ENCODE measurements at regions not wholly inside any gene's neighbourhood (a gene's known extent, or its start where the extent isn't known, plus 50 kb on each side); places are given as distances from the start of the nearest gene placed in this dataset.

GRCh38 chr3:127461286-127461910 is 129.1 kb downstream of the TPRA1 start:
- TF ChIP-seq, protein P1, sequence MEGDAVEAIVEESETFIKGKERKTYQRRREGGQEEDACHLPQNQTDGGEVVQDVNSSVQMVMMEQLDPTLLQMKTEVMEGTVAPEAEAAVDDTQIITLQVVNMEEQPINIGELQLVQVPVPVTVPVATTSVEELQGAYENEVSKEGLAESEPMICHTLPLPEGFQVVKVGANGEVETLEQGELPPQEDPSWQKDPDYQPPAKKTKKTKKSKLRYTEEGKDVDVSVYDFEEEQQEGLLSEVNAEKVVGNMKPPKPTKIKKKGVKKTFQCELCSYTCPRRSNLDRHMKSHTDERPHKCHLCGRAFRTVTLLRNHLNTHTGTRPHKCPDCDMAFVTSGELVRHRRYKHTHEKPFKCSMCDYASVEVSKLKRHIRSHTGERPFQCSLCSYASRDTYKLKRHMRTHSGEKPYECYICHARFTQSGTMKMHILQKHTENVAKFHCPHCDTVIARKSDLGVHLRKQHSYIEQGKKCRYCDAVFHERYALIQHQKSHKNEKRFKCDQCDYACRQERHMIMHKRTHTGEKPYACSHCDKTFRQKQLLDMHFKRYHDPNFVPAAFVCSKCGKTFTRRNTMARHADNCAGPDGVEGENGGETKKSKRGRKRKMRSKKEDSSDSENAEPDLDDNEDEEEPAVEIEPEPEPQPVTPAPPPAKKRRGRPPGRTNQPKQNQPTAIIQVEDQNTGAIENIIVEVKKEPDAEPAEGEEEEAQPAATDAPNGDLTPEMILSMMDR (IDR thresholded peaks at IDR 0.05; ENCODE audit: low read length): no peak
- TF ChIP-seq EZH2 (IDR thresholded peaks at IDR 0.05; ENCODE audit: borderline replicate concordance, low read length): no peak
- H3K4me2 ChIP-seq (ENCODE audit: low read length): no peak overlapping the region

GRCh38 chr3:127459891-127460290 is 130.6 kb downstream of the TPRA1 start:
- no peak overlapping the region for H3K9ac ChIP-seq (ENCODE audit: low read length)
- no peak overlapping the region for H3K4me2 ChIP-seq (ENCODE audit: low read length)
- H3K4me3 ChIP-seq (ENCODE audit: low read depth, low read length, poor library complexity, severe bottlenecking): no peak overlapping the region
- H3K9me2 ChIP-seq (ENCODE audit: low read depth, low read length): no peaks in the 10 kb centered on the region
- H3K9me3 ChIP-seq (ENCODE audit: low read length): no peaks in the 10 kb centered on the region
- H3K4me1 ChIP-seq (ENCODE audit: insufficient read depth, low read length, severe bottlenecking): no peaks in the 10 kb centered on the region
- H3F3A ChIP-seq (ENCODE audit: insufficient read depth, low read length): no peaks in the 10 kb centered on the region
- H4K20me1 ChIP-seq (ENCODE audit: insufficient read depth, low read length): no peaks in the 10 kb centered on the region
- H2AFZ ChIP-seq (ENCODE audit: low read length): no peak overlapping the region
- no peaks in the 10 kb centered on the region for H3K36me3 ChIP-seq (ENCODE audit: insufficient read depth, low read length)
- peaks cover 6% of the 10 kb centered on the region; the same call in 1 of the 2 replicates for H3K27me3 ChIP-seq (ENCODE audit: insufficient read depth, low read length)
- no peaks in the 10 kb centered on the region for H3K79me2 ChIP-seq (ENCODE audit: insufficient read depth, low read length)
- TF ChIP-seq, protein P1 (IDR thresholded peaks at IDR 0.05; ENCODE audit: low read length): no peak
- no peak for TF ChIP-seq EZH2 (IDR thresholded peaks at IDR 0.05; ENCODE audit: borderline replicate concordance, low read length)
- H3K27ac ChIP-seq (ENCODE audit: low read depth, low read length, poor library complexity, severe bottlenecking): no peak overlapping the region

More at GRCh38 chr3:127461286-127461910, 129.1 kb downstream of the TPRA1 start:
- Histone ChIP-seq H3K27ac (ENCODE audit: low read depth, low read length, poor library complexity, severe bottlenecking) (no peak overlapping the region), H3K4me1 (ENCODE audit: insufficient read depth, low read length, severe bottlenecking) (no peaks in the 10 kb centered on the region), H3K79me2 (ENCODE audit: insufficient read depth, low read length) (no peaks in the 10 kb centered on the region), H3K9me2 (ENCODE audit: low read depth, low read length) (no peaks in the 10 kb centered on the region), H3K9me3 (ENCODE audit: low read length) (no peaks in the 10 kb centered on the region), H3K4me3 (ENCODE audit: low read depth, low read length, poor library complexity, severe bottlenecking) (no peak overlapping the region), H3F3A (ENCODE audit: insufficient read depth, low read length) (no peaks in the 10 kb centered on the region), H2AFZ (ENCODE audit: low read length) (no peak overlapping the region), H3K9ac (ENCODE audit: low read length) (no peak overlapping the region), H4K20me1 (ENCODE audit: insufficient read depth, low read length) (no peaks in the 10 kb centered on the region), H3K27me3 (ENCODE audit: insufficient read depth, low read length) (peaks cover 4% of the 10 kb centered on the region; the same call in 1 of the 2 replicates), H3K36me3 (ENCODE audit: insufficient read depth, low read length) (no peaks in the 10 kb centered on the region)

DNA sequence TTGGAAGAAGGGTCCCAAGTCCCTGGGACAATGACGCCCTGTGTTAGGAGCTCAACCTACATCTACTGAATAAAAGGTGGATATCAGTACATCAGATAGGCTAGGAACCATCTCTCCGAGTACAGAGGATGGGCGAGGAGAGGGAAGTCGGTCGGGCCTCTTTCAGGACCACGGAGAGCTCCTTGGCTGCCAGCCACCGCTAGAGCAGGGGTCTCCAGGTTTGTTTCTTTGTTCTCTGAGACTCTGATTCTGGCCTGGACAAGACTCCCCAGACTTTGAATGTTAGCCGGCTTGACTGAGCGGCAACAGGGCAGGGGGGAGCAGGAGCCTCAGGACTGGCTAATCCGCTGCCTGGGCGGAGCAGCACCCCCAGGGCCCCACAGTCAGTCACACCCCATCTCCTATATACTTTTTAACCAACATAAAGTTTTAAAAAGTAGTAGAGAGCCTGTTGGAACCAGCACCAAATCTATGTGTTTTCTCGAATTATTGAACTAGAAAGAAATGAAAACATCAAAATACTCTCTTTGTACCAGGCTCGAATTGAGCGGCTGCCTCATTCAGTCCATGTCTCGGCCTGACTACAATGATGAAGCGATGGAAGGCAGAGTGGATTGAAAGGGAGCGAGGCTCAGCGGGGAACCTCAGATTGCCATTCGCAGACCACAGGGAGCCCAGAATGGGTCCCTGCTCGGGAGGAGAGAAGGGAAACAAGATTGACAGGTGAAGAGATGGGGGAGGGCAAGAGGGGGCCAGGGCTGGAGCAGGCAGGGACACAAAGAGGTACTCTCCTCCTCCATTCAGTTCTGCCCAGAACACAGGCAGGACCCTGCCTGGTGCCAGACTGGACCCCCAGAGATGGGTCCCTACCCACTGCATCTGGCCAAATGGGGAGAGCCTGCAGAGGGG is 131.6 kb downstream of the TPRA1 start:
- H3K27me3 ChIP-seq (ENCODE audit: insufficient read depth, low read length): peaks cover 6% of the 10 kb centered on the region; the same call in 1 of the 2 replicates

More for the DNA sequence above, 131.6 kb downstream of the TPRA1 start:
- H2AFZ ChIP-seq (ENCODE audit: low read length): no peak overlapping the region
- H3K4me3 ChIP-seq (ENCODE audit: low read depth, low read length, poor library complexity, severe bottlenecking): no peak overlapping the region
- H3K9me3 ChIP-seq (ENCODE audit: low read length): no peaks in the 10 kb centered on the region
- TF ChIP-seq EZH2 (IDR thresholded peaks at IDR 0.05; ENCODE audit: borderline replicate concordance, low read length): no peak
- TF ChIP-seq, protein P1 (IDR thresholded peaks at IDR 0.05; ENCODE audit: low read length): no peak
- H3F3A ChIP-seq (ENCODE audit: insufficient read depth, low read length): no peaks in the 10 kb centered on the region
- H3K79me2 ChIP-seq (ENCODE audit: insufficient read depth, low read length): no peaks in the 10 kb centered on the region
- no peak overlapping the region for H3K27ac ChIP-seq (ENCODE audit: low read depth, low read length, poor library complexity, severe bottlenecking)
- H3K9me2 ChIP-seq (ENCODE audit: low read depth, low read length): no peaks in the 10 kb centered on the region
- no peaks in the 10 kb centered on the region for H3K36me3 ChIP-seq (ENCODE audit: insufficient read depth, low read length)
- H3K4me1 ChIP-seq (ENCODE audit: insufficient read depth, low read length, severe bottlenecking): no peaks in the 10 kb centered on the region
- no peaks in the 10 kb centered on the region for H4K20me1 ChIP-seq (ENCODE audit: insufficient read depth, low read length)
- H3K9ac ChIP-seq (ENCODE audit: low read length): no peak overlapping the region
- no peak overlapping the region for H3K4me2 ChIP-seq (ENCODE audit: low read length)

Data from OCI-LY1 (cell line).